ENCODE measurements at regions not wholly inside any gene's neighbourhood (a gene's known extent, or its start where the extent isn't known, plus 50 kb on each side); places are given as distances from the start of the nearest gene placed in this dataset.

GRCh38 chr4:24683116-24683515 lies 98.8 kb upstream of the DHX15 start:
- H3K4me2 ChIP-seq: no peak overlapping the region
- intact Hi-C loops (cut with micrococcal nuclease; ENCODE audit: unreplicated experiment): loop anchor here (10.0 kb wide), 1 partner anchor 198 kb away; no protein-coding TSS in a partner anchor
- no peak for TF ChIP-seq EZH2 (IDR thresholded peaks at IDR 0.05; ENCODE audit: low read depth)
- TF ChIP-seq CTCF (conservative IDR thresholded peaks at IDR 0.05): no peak
- no peaks in the 10 kb centered on the region for H3K9me2 ChIP-seq (ENCODE audit: insufficient read depth)
- CTCF ChIA-PET: no interaction called here
- H3K79me2 ChIP-seq (ENCODE audit: low read depth): no peaks in the 10 kb centered on the region
- no peaks in the 10 kb centered on the region for H3K27me3 ChIP-seq (ENCODE audit: insufficient read depth, low read depth)
- H3F3A ChIP-seq (ENCODE audit: insufficient read depth, low read depth): 0 out of 2 replicates have a peak, but pooled peaks cover 5% of the 10 kb centered on the region
- BruUV-seq (replicated peaks): no TSS peak
- no peaks in the 10 kb centered on the region for H3K9me3 ChIP-seq (ENCODE audit: insufficient read depth, low read depth)
- H3K4me1 ChIP-seq (replicated peaks; ENCODE audit: insufficient read depth): no peaks in the 10 kb centered on the region; the same call in 1 of the 2 replicates
- DNase-seq: no peak
- no peaks in the 10 kb centered on the region for H4K20me1 ChIP-seq (ENCODE audit: insufficient read depth)
- no peak overlapping the region for H3K27ac ChIP-seq
- H3K4me3 ChIP-seq: no peak overlapping the region
- no peaks in the 10 kb centered on the region for H3K36me3 ChIP-seq (ENCODE audit: low read depth)
- POLR2A ChIA-PET (ENCODE audit: unreplicated experiment): no interaction called here
- no peak overlapping the region for H2AFZ ChIP-seq

- Histone ChIP-seq H3K4me3 (no peak overlapping the region), H3K36me3 (ENCODE audit: low read depth) (no peaks in the 10 kb centered on the region), H3K9me3 (ENCODE audit: insufficient read depth, low read depth) (no peaks in the 10 kb centered on the region), H3K27ac (no peak overlapping the region), H3K27me3 (ENCODE audit: insufficient read depth, low read depth) (no peaks in the 10 kb centered on the region), H3K4me1 (replicated peaks; ENCODE audit: insufficient read depth) (no peaks in the 10 kb centered on the region; the same call in 1 of the 2 replicates), H4K20me1 (ENCODE audit: insufficient read depth) (no peaks in the 10 kb centered on the region), H3K4me2 (no peak overlapping the region), H3K79me2 (ENCODE audit: low read depth) (no peaks in the 10 kb centered on the region), H2AFZ (no peak overlapping the region), H3F3A (ENCODE audit: insufficient read depth, low read depth) (0 out of 2 replicates have a peak, but pooled peaks cover 5% of the 10 kb centered on the region), H3K9me2 (ENCODE audit: insufficient read depth) (no peaks in the 10 kb centered on the region)
- peak; percentile 64 for TF ChIP-seq CTCF (conservative IDR thresholded peaks at IDR 0.05)
- no peak for TF ChIP-seq EZH2 (IDR thresholded peaks at IDR 0.05; ENCODE audit: low read depth)
- ChIA-PET CTCF (interaction anchor here (1.0 kb wide), 1 partner anchor 137 kb away, joined by 3 read pairs; no protein-coding TSS in a partner anchor), POLR2A (ENCODE audit: unreplicated experiment) (interaction anchor here (0.7 kb wide), 1 partner anchor 103 kb away, joined by 7 read pairs; the partner anchor contains the start of gene DHX15)
- intact Hi-C loops (cut with micrococcal nuclease; ENCODE audit: unreplicated experiment): loop anchor here (2.0 to 10.0 kb wide), 2 partner anchors 102 to 202 kb away; partner anchors contain the start of gene DHX15
- peak; percentile 44 for DNase-seq
- no TSS peak for BruUV-seq (replicated peaks)
Measured at GRCh38 chr4:24686866-24687692, 102.7 kb upstream of the DHX15 start.

GRCh38 chr4:24688453-24688852 lies 104.1 kb upstream of the DHX15 start:
- Histone ChIP-seq H3K4me3 (no peak overlapping the region), H3K9me3 (ENCODE audit: insufficient read depth, low read depth) (no peaks in the 10 kb centered on the region)
- POLR2A ChIA-PET (ENCODE audit: unreplicated experiment): no interaction called here

More at GRCh38 chr4:24688453-24688852, 104.1 kb upstream of the DHX15 start:
- Histone ChIP-seq H3K36me3 (ENCODE audit: low read depth) (no peaks in the 10 kb centered on the region), H3F3A (ENCODE audit: insufficient read depth, low read depth) (0 out of 2 replicates have a peak, but pooled peaks cover 5% of the 10 kb centered on the region), H3K79me2 (ENCODE audit: low read depth) (no peaks in the 10 kb centered on the region), H3K4me2 (no peak overlapping the region), H3K9me2 (ENCODE audit: insufficient read depth) (no peaks in the 10 kb centered on the region), H3K4me1 (replicated peaks; ENCODE audit: insufficient read depth) (no peaks in the 10 kb centered on the region; the same call in 1 of the 2 replicates), H3K27ac (no peak overlapping the region), H4K20me1 (ENCODE audit: insufficient read depth) (no peaks in the 10 kb centered on the region), H3K27me3 (ENCODE audit: insufficient read depth, low read depth) (no peaks in the 10 kb centered on the region), H2AFZ (no peak overlapping the region)
- intact Hi-C loops (cut with micrococcal nuclease; ENCODE audit: unreplicated experiment): loop anchor here (10.0 kb wide), 1 partner anchor 204 kb away; no protein-coding TSS in a partner anchor
- no peak for DNase-seq
- BruUV-seq (replicated peaks): no TSS peak
- CTCF ChIA-PET: no interaction called here
- TF ChIP-seq EZH2 (IDR thresholded peaks at IDR 0.05; ENCODE audit: low read depth) (no peak), CTCF (conservative IDR thresholded peaks at IDR 0.05) (no peak)
